IPS-20b (cell line): ENCODE measurements at regions not wholly inside any gene's neighbourhood (a gene's known extent, or its start where the extent isn't known, plus 50 kb on each side); places are given as distances from the start of the nearest gene placed in this dataset.

Experiments
- H3K27ac ChIP-seq: one replicate; pipeline ENCODE4 v1.5.1; 2013; ENCODE audit warnings: low read length
- H3K27me3 ChIP-seq: 2 replicates; pipeline ENCODE4 v1.6.1; 2013; ENCODE audit warnings: mild to moderate bottlenecking, low read length, inconsistent platforms; ENCODE audit not compliant: insufficient read depth
- H3K36me3 ChIP-seq: 2 replicates; pipeline ENCODE4 v1.6.1; 2013; ENCODE audit warnings: low read depth, mild to moderate bottlenecking, inconsistent platforms, low read length, moderate library complexity; ENCODE audit not compliant: insufficient read depth
- H3K4me1 ChIP-seq: 2 replicates; pipeline ENCODE4 v1.6.1; 2013; ENCODE audit warnings: mild to moderate bottlenecking, control low read depth, inconsistent platforms, low read length, moderate library complexity; ENCODE audit not compliant: insufficient read depth
- H3K4me3 ChIP-seq: 2 replicates; pipeline ENCODE4 v1.5.1; 2013; ENCODE audit warnings: mild to moderate bottlenecking, low read length, inconsistent platforms
- H3K9ac ChIP-seq: 2 replicates; pipeline ENCODE4 v1.6.1; 2013; ENCODE audit warnings: low read depth, mild to moderate bottlenecking, inconsistent platforms, low read length, moderate library complexity
- H3K9me3 ChIP-seq: 2 replicates; pipeline ENCODE4 v1.6.1; 2013; ENCODE audit warnings: mild to moderate bottlenecking, low read depth, low read length, inconsistent platforms; ENCODE audit not compliant: insufficient read depth

DNA sequence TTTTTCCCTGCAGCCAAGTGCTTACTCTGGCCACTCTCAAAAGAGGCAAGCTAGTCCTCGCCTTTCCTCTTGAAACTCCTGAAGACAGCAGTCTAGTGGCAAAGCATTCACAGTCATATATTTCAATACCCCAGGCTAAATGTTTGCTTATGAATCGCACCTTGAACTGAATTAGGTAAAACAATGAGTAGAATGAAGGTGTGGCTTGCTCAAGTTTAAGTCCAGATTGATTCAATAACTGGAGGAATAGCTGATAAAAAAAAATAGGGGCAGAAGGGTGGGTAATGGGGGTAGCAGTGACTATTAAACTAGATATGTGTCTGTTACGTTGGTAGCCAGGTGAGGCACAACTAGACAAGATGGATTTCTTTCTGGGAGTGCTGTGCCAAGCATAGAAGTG lies 88.2 kb upstream of the EPB41L3 start:
- H3K4me3 ChIP-seq: no peak overlapping the region
- H3K36me3 ChIP-seq: no peaks in the 10 kb centered on the region
- peaks cover 4% of the 10 kb centered on the region; the same call in 1 of the 2 replicates for H3K4me1 ChIP-seq
- H3K27me3 ChIP-seq: peaks cover 59% of the 10 kb centered on the region
- no peak overlapping the region for H3K9ac ChIP-seq
- no peaks in the 10 kb centered on the region for H3K9me3 ChIP-seq
- no peak overlapping the region for H3K27ac ChIP-seq

DNA sequence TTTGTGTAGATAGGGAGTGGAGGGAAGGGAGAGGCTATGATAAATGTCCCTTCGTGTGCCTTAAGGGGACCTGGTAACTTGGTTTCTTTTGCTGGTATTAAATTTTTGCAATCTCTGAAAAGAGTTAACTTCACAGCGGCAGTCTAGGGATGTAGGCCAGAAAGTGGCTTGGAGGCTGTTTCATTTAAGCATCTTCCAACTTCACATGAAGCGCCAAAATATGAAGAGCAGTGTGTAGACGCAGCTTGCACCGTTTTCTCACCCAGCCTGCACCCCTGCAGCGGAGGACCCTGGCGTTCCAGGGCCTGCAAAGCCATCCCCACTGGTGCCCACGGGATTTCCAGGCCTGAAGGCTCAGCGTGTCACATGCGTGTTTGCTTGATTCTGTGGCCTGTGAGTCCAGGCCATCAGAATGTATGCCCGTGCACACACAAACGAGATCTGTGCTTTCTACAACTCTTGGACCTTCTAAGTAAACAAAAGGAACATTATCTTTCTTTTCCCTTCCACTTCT lies 87.2 kb upstream of the EPB41L3 start:
- Histone ChIP-seq H3K36me3 (no peaks in the 10 kb centered on the region), H3K9ac (no peak overlapping the region), H3K27me3 (peaks cover 70% of the 10 kb centered on the region), H3K9me3 (no peaks in the 10 kb centered on the region), H3K4me3 (peak overlapping the region; percentile 66; the same call in 1 of the 2 replicates), H3K27ac (no peak overlapping the region), H3K4me1 (peaks cover 5% of the 10 kb centered on the region; the same call in 1 of the 2 replicates)

DNA sequence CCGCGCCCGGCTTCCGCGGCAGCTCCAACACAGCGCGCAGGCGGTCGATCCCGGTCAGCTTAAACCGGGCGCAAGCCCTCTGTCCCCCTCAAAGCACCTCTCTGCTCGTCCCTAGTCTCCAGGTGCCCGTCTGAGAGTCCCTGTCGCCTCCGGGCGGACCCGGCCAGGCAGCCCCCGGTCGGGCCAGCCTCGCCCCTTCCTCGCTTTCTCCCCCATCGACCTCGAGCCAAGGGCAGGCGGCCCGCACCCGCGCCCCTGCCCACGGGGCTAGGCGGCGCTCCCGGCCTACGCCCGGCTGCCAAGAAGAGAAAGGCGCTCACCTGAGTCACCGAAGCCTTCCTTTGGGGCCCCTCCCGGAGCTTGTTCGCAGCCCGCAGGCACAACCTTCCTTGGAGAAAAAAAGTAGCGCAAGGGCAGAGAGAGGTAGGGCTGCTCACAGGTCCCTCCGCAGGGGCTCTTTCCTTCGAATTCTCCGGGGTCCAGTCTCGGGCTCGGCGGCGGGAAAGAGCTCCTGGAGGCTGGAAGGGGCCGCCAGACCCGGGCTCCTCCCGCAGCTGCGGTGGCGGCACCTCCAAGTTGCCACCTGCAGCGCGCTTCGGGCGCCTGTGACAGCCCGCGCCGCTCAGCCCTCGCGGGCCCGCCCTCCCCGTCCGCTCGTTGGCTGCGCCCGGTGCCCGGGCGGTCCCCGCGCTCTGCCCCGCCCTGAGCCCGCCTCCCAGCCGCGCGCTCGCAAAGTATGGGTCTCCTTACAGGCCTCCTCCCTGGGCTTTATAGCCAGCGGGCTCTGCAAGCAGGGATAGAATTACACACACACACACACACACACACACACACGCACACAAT lies 86.5 kb upstream of the EPB41L3 start:
- Histone ChIP-seq H3K4me3 (peak overlapping the region; percentile 66), H3K36me3 (no peaks in the 10 kb centered on the region), H3K9me3 (no peaks in the 10 kb centered on the region), H3K4me1 (peaks cover 11% of the 10 kb centered on the region; the same call in 1 of the 2 replicates), H3K9ac (no peak overlapping the region; the same call in 1 of the 2 replicates), H3K27me3 (peaks cover 77% of the 10 kb centered on the region), H3K27ac (no peak overlapping the region)

GRCh38 chr18:5628512-5629255 lies 84.9 kb upstream of the EPB41L3 start:
- H3K4me3 ChIP-seq: peak overlapping the region; percentile 66
- no peaks in the 10 kb centered on the region for H3K36me3 ChIP-seq
- H3K27me3 ChIP-seq: peaks cover 80% of the 10 kb centered on the region
- H3K9ac ChIP-seq: no peak overlapping the region
- no peak overlapping the region for H3K27ac ChIP-seq
- no peaks in the 10 kb centered on the region for H3K9me3 ChIP-seq
- H3K4me1 ChIP-seq: peaks cover 21% of the 10 kb centered on the region

DNA sequence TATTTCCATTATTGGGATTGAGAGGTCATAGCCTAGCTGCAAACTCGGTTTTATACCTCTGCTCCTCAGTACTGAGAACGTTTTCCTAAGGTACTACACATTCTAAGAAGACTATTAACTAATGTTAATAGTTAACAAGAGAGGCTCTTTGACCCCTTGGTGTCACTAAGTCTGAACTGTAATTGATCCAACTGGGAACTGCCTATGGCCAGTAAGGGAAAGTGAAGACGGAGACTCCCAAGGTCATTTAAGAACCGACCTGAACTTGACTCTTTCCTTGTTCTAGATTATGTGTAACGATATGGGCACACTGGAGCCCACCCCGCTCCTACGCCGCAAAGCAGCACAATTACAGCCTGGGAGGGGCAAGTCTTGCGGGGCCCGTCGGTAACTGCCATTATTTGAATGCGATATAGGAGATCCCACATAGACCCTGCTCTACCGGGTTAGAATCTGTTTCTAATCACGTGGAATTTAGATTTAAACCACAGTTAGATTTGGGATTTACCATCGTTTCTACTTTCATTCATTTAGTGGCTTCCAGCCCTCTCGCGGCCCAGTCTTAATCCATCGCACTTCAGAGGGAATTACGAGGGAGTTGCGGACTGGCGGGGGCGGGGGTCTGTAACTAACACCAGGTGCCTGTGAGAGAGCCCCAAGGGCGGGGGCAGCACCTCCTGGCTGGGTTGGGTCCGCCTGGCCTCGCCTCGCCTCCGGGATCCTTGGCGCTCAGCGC lies 84.1 kb upstream of the EPB41L3 start:
- H3K27ac ChIP-seq: no peak overlapping the region
- peaks cover 21% of the 10 kb centered on the region for H3K4me1 ChIP-seq
- no peaks in the 10 kb centered on the region for H3K36me3 ChIP-seq
- peak overlapping the region; percentile 66 for H3K4me3 ChIP-seq
- no peaks in the 10 kb centered on the region for H3K9me3 ChIP-seq
- H3K9ac ChIP-seq: no peak overlapping the region
- H3K27me3 ChIP-seq: peaks cover 76% of the 10 kb centered on the region

- Histone ChIP-seq H3K27me3 (peaks cover 60% of the 10 kb centered on the region), H3K9me3 (no peaks in the 10 kb centered on the region), H3K4me3 (no peak overlapping the region), H3K27ac (no peak overlapping the region), H3K4me1 (peaks cover 21% of the 10 kb centered on the region), H3K36me3 (no peaks in the 10 kb centered on the region), H3K9ac (no peak overlapping the region)
These were observed 82.5 kb upstream of the EPB41L3 start for GRCh38 chr18:5626130-5626880.

DNA sequence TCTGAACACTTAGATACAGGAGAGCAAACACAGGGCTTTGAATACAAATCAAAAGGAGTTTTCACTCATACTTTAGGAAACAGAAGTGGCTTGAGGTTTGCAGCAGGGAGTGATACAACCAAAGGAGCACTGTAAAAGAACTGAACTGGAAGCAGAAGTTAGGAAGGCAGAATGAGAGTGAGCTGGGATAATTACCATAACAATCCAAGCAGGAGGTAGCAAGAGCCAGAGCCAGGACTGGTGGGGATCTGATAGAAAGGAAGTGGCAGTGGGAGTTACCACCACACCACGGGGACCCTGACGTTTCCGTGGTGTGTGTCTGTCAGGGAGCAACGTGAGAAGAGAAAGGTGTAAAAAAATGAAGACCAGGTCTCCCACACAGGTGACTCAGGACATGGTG lies 81.3 kb upstream of the EPB41L3 start:
- Histone ChIP-seq H3K27ac (no peak overlapping the region), H3K36me3 (no peaks in the 10 kb centered on the region), H3K4me3 (peak overlapping the region; percentile 36; the same call in 1 of the 2 replicates), H3K4me1 (peaks cover 21% of the 10 kb centered on the region), H3K9me3 (no peaks in the 10 kb centered on the region), H3K27me3 (peaks cover 50% of the 10 kb centered on the region), H3K9ac (peak overlapping the region; percentile 8; the same call in 1 of the 2 replicates)

DNA sequence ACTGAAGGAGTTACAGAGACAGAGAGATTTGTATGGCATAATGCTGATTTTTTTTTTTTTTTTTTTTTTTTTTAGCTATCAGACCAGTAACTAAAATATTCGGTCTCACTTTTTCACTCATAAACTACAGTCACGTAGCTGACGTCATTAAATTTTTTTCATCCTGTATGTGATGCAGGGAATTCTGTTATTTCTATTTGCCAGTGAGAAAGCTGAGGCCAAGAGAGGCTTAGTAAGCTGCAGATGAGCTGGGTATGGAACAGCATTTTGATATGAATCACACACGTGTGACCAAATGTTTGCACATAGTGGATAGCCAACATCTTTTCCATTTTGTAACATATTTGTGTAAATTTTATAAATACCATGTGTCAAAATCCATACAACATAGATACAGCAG lies 79.1 kb upstream of the EPB41L3 start:
- H3K4me3 ChIP-seq: no peak overlapping the region
- H3K4me1 ChIP-seq: peaks cover 18% of the 10 kb centered on the region
- no peak overlapping the region for H3K27ac ChIP-seq
- H3K9me3 ChIP-seq: no peaks in the 10 kb centered on the region
- H3K36me3 ChIP-seq: no peaks in the 10 kb centered on the region
- H3K9ac ChIP-seq: no peak overlapping the region
- peaks cover 29% of the 10 kb centered on the region for H3K27me3 ChIP-seq

GRCh38 chr18:5620289-5620688 lies 76.5 kb upstream of the EPB41L3 start:
- no peaks in the 10 kb centered on the region for H3K36me3 ChIP-seq
- H3K9ac ChIP-seq: no peak overlapping the region
- no peaks in the 10 kb centered on the region for H3K9me3 ChIP-seq
- peaks cover 9% of the 10 kb centered on the region for H3K4me1 ChIP-seq
- H3K27ac ChIP-seq: no peak overlapping the region
- H3K4me3 ChIP-seq: no peak overlapping the region
- peaks cover 3% of the 10 kb centered on the region for H3K27me3 ChIP-seq

- Histone ChIP-seq H3K27ac (no peak overlapping the region), H3K36me3 (no peaks in the 10 kb centered on the region), H3K4me1 (peaks cover 5% of the 10 kb centered on the region), H3K27me3 (no peaks in the 10 kb centered on the region), H3K4me3 (no peak overlapping the region), H3K9ac (no peak overlapping the region), H3K9me3 (no peaks in the 10 kb centered on the region)
These were observed 75.6 kb upstream of the EPB41L3 start for GRCh38 chr18:5619376-5619775.
